K562 (cell line): ENCODE measurements at regions not wholly inside any gene's neighbourhood (a gene's known extent, or its start where the extent isn't known, plus 50 kb on each side); places are given as distances from the start of the nearest gene placed in this dataset.
A peak's percentile ranks its signal among the peaks of the same experiment; 100 is the strongest.

Experiments used
- ARID3A ChIP-seq: IDR thresholded peaks from 2 replicates; pipeline ENCODE4 v1.6.1; 2012; ENCODE audit warnings: low read depth, low read length, improper control_type of control experiment, borderline replicate concordance
- CC2D1A ChIP-seq: fragments of 450-650 bp; IDR thresholded peaks from 2 replicates; pipeline ENCODE4 v1.6.1; 2017; ENCODE audit warnings: mild to moderate bottlenecking
- DPF2 ChIP-seq: fragments of 450-650 bp; IDR thresholded peaks from 2 replicates; pipeline ENCODE4 v1.6.1; 2016
- MXD1 ChIP-seq: fragments of 250-450 bp; sonication (Bioruptor Pico); IDR thresholded peaks from 2 replicates; pipeline ENCODE4 v1.8.0; 2021; ENCODE audit warnings: borderline replicate concordance, mild to moderate bottlenecking, moderate library complexity; ENCODE audit not compliant: poor library complexity, severe bottlenecking
- NCOR1 ChIP-seq: fragments of 450-650 bp; IDR thresholded peaks from 2 replicates; pipeline ENCODE4 v1.6.1; 2016; ENCODE audit warnings: mild to moderate bottlenecking, moderate library complexity
- RBFOX2 ChIP-seq: fragments of 200-400 bp; formaldehyde crosslinking; IDR thresholded peaks from 2 replicates; pipeline ENCODE4 v1.6.1; 2017; ENCODE audit warnings: low read depth, mild to moderate bottlenecking, low read length, moderate library complexity
- SREBF1 ChIP-seq: fragments of 150-350 bp; IDR thresholded peaks from 2 replicates; pipeline ENCODE4 v1.6.1; 2014; ENCODE audit warnings: antibody characterized with exemption, low read depth, low read length, borderline replicate concordance
- TAF1 ChIP-seq: IDR thresholded peaks from 2 replicates; pipeline ENCODE4 v1.6.1; 2011; ENCODE audit warnings: mild to moderate bottlenecking, low read length, moderate library complexity; ENCODE audit not compliant: insufficient read depth, control insufficient read depth, severe bottlenecking; ENCODE audit errors: extremely low read depth
- TEAD1 ChIP-seq, 2 experiments: fragments of 450-650 bp in 1 of 2; sonication (generic) in 1 of 2; formaldehyde crosslinking; IDR thresholded peaks; 2 replicates each; pipeline versions ENCODE4 v1.4.0 to v1.8.0; 2020 to 2022; ENCODE audit warnings: mild to moderate bottlenecking in 2 of 2, missing genetic modification reagents in 1 of 2
- TEAD2 ChIP-seq: fragments of 450-650 bp; IDR thresholded peaks from 2 replicates; pipeline ENCODE4 v1.6.1; 2016; ENCODE audit warnings: missing genetic modification characterization, control low read depth, missing compliant biosample characterization
- VEZF1 ChIP-seq: fragments of 200-800 bp; sonication (Bioruptor generic); IDR thresholded peaks from 2 replicates; pipeline ENCODE4 v1.6.1; 2017; ENCODE audit warnings: missing genetic modification characterization, missing compliant biosample characterization
- ZBTB7A ChIP-seq: IDR thresholded peaks from 2 replicates; pipeline ENCODE4 v1.6.1; 2011; ENCODE audit warnings: low read depth, mild to moderate bottlenecking, low read length, moderate library complexity, borderline replicate concordance; ENCODE audit not compliant: control insufficient read depth
- ZFX ChIP-seq: sonication (generic); formaldehyde crosslinking; IDR thresholded peaks from 2 replicates; pipeline ENCODE4 v1.8.0; 2022; ENCODE audit warnings: mild to moderate bottlenecking, missing genetic modification reagents, moderate library complexity
- ZNF12 ChIP-seq: sonication (generic); formaldehyde crosslinking; IDR thresholded peaks from 2 replicates; pipeline ENCODE4 v1.4.0; 2020; ENCODE audit warnings: mild to moderate bottlenecking, missing genetic modification reagents
- ZNF830 ChIP-seq: fragments of 250-450 bp; sonication (Bioruptor Pico); IDR thresholded peaks from 2 replicates; pipeline ENCODE4 v1.5.0; 2021; ENCODE audit warnings: mild to moderate bottlenecking
- TF ChIP-seq, protein P1 (sequence below): fragments of 250-450 bp; sonication (Bioruptor Pico); IDR thresholded peaks from 2 replicates; pipeline ENCODE4 v1.5.0; 2021; ENCODE audit warnings: mild to moderate bottlenecking, borderline replicate concordance
- TF ChIP-seq, protein P2 (sequence below): IDR thresholded peaks from 3 replicates; pipeline ENCODE4 v1.6.1; 2011; ENCODE audit warnings: borderline replicate concordance, mild to moderate bottlenecking; ENCODE audit not compliant: insufficient read length, insufficient read depth
- TF ChIP-seq, protein P3 (sequence below): sonication (generic); formaldehyde crosslinking; IDR thresholded peaks from 2 replicates; pipeline ENCODE4 v1.9.0; 2022; ENCODE audit warnings: mild to moderate bottlenecking, missing genetic modification reagents

- TF ChIP-seq ZFX (CRISPR knock-in tag) (peak; percentile 60), TEAD2 (tag) (no peak), ZNF12 (CRISPR knock-in tag) (peak; percentile 44; the same call in 1 of the 2 replicates), VEZF1 (CRISPR knock-in tag) (no peak), DPF2 (no peak), CC2D1A (no peak), MXD1 (CRISPR knock-in tag) (no peak), ARID3A (no peak), ZBTB7A (no peak), SREBF1 (no peak), ZNF830 (CRISPR knock-in tag) (no peak), TAF1 (no peak), RBFOX2 (no peak), TEAD1 (CRISPR knock-in tag; IDR thresholded peaks at IDR 0.05) (peak in 1 of 2 experiments; percentile 82; a peak in 2 of 4 replicates), NCOR1 (no peak)
- TF ChIP-seq, protein P1, sequence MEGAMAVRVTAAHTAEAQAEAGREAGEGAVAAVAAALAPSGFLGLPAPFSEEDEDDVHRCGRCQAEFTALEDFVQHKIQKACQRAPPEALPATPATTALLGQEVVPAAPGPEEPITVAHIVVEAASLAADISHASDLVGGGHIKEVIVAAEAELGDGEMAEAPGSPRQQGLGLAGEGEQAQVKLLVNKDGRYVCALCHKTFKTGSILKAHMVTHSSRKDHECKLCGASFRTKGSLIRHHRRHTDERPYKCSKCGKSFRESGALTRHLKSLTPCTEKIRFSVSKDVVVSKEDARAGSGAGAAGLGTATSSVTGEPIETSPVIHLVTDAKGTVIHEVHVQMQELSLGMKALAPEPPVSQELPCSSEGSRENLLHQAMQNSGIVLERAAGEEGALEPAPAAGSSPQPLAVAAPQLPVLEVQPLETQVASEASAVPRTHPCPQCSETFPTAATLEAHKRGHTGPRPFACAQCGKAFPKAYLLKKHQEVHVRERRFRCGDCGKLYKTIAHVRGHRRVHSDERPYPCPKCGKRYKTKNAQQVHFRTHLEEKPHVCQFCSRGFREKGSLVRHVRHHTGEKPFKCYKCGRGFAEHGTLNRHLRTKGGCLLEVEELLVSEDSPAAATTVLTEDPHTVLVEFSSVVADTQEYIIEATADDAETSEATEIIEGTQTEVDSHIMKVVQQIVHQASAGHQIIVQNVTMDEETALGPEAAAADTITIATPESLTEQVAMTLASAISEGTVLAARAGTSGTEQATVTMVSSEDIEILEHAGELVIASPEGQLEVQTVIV (CRISPR knock-in tag), result no peak
- TF ChIP-seq, protein P2, sequence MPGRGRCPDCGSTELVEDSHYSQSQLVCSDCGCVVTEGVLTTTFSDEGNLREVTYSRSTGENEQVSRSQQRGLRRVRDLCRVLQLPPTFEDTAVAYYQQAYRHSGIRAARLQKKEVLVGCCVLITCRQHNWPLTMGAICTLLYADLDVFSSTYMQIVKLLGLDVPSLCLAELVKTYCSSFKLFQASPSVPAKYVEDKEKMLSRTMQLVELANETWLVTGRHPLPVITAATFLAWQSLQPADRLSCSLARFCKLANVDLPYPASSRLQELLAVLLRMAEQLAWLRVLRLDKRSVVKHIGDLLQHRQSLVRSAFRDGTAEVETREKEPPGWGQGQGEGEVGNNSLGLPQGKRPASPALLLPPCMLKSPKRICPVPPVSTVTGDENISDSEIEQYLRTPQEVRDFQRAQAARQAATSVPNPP, result no peak
- TF ChIP-seq, protein P3, sequence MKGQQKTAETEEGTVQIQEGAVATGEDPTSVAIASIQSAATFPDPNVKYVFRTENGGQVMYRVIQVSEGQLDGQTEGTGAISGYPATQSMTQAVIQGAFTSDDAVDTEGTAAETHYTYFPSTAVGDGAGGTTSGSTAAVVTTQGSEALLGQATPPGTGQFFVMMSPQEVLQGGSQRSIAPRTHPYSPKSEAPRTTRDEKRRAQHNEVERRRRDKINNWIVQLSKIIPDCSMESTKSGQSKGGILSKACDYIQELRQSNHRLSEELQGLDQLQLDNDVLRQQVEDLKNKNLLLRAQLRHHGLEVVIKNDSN (CRISPR knock-in tag), result peak; percentile 55
Measured at GRCh38 chr7:61111-61510, 131.3 kb upstream of the FAM20C start (continued).
